Neural progenitor cell (in vitro differentiated cells): ENCODE measurements at regions not wholly inside any gene's neighbourhood (a gene's known extent, or its start where the extent isn't known, plus 50 kb on each side); places are given as distances from the start of the nearest gene placed in this dataset.

Experiments used
- DNase-seq: peaks from one replicate; pipeline ENCODE4 v3.0.0-alpha.2; 2016; ENCODE audit warnings: low spot score
- H2AFZ ChIP-seq: fragments of 200-600 bp; sonication (generic); replicated peaks from 2 replicates; pipeline ENCODE4 v1.6.1; 2016; ENCODE audit warnings: antibody characterized with exemption
- H3F3A ChIP-seq: fragments of 200-600 bp; sonication (generic); 2 replicates; pipeline ENCODE4 v1.6.1; 2016; ENCODE audit warnings: antibody characterized with exemption, low read depth
- H3K27ac ChIP-seq: fragments of 200-600 bp; sonication (generic); 2 replicates; pipeline ENCODE4 v1.5.1; 2016; ENCODE audit warnings: mild to moderate bottlenecking
- H3K27me3 ChIP-seq: fragments of 200-600 bp; sonication (generic); 2 replicates; pipeline ENCODE4 v1.6.1; 2016; ENCODE audit warnings: mild to moderate bottlenecking, moderate library complexity
- H3K36me3 ChIP-seq: fragments of 200-600 bp; sonication (generic); 2 replicates; pipeline ENCODE4 v1.5.1; 2016
- H3K4me1 ChIP-seq: fragments of 200-600 bp; sonication (generic); 2 replicates; pipeline ENCODE4 v1.6.1; 2016; ENCODE audit warnings: mixed run types
- H3K4me2 ChIP-seq: fragments of 200-600 bp; sonication (generic); 2 replicates; pipeline ENCODE4 v1.6.1; 2016
- H3K4me3 ChIP-seq: fragments of 200-600 bp; sonication (generic); 2 replicates; pipeline ENCODE4 v1.5.1; 2016
- H3K79me2 ChIP-seq: fragments of 200-600 bp; sonication (generic); 2 replicates; pipeline ENCODE4 v1.6.1; 2016; ENCODE audit warnings: low read depth
- H3K9ac ChIP-seq: fragments of 200-600 bp; sonication (generic); 2 replicates; pipeline ENCODE4 v1.6.1; 2016
- H3K9me3 ChIP-seq: fragments of 200-600 bp; sonication (generic); 2 replicates; pipeline ENCODE4 v1.5.1; 2016; ENCODE audit warnings: low read depth
- H4K20me1 ChIP-seq: fragments of 200-600 bp; sonication (generic); 2 replicates; pipeline ENCODE4 v1.6.1; 2016; ENCODE audit warnings: low read depth
- H3K27ac Mint-ChIP-seq: 3 replicates; pipeline ENCODE4 v1.8.0; 2021; ENCODE audit warnings: mixed read lengths
- H3K27me3 Mint-ChIP-seq: 2 replicates; pipeline ENCODE4 v1.8.0; 2022; ENCODE audit warnings: low read depth, mild to moderate bottlenecking, inconsistent platforms, moderate library complexity, mixed read lengths; ENCODE audit not compliant: insufficient read depth
- H3K36me3 Mint-ChIP-seq: 3 replicates; pipeline ENCODE4 v1.8.0; 2021; ENCODE audit warnings: mixed read lengths
- H3K4me1 Mint-ChIP-seq: 3 replicates; pipeline ENCODE4 v1.8.0; 2021; ENCODE audit warnings: mixed read lengths
- H3K4me3 Mint-ChIP-seq: 3 replicates; pipeline ENCODE4 v1.8.0; 2021; ENCODE audit warnings: mild to moderate bottlenecking, moderate library complexity, mixed read lengths
- H3K9me3 Mint-ChIP-seq: 3 replicates; pipeline ENCODE4 v1.8.0; 2020; ENCODE audit warnings: mixed read lengths
- EZH2 ChIP-seq: fragments of 200-600 bp; sonication (generic); IDR thresholded peaks from 2 replicates; pipeline ENCODE4 v1.6.1; 2017; ENCODE audit warnings: antibody characterized with exemption, mild to moderate bottlenecking, moderate library complexity
- EZH2phosphoT487 ChIP-seq: fragments of 200-600 bp; sonication (generic); IDR thresholded peaks from 2 replicates; pipeline ENCODE4 v1.6.1; 2017; ENCODE audit warnings: antibody characterized with exemption
- TF ChIP-seq, protein P1 (sequence below): fragments of 200-600 bp; sonication (generic); IDR thresholded peaks from 2 replicates; pipeline ENCODE4 v1.5.1; 2017; ENCODE audit warnings: antibody characterized with exemption, mild to moderate bottlenecking

- no peaks in the 10 kb centered on the region for H3F3A ChIP-seq
- no peaks in the 10 kb centered on the region for H4K20me1 ChIP-seq
- Mint-ChIP-seq H3K27ac (no peak overlapping the region), H3K27me3 (peaks cover 6% of the 10 kb centered on the region), H3K4me3 (no peak overlapping the region), H3K4me1 (peaks cover 18% of the 10 kb centered on the region), H3K9me3 (no peaks in the 10 kb centered on the region), H3K36me3 (no peaks in the 10 kb centered on the region)
- no peaks in the 10 kb centered on the region for H3K27me3 ChIP-seq
- no peaks in the 10 kb centered on the region for H3K9me3 ChIP-seq
- H3K79me2 ChIP-seq: no peaks in the 10 kb centered on the region
- TF ChIP-seq, protein P1, sequence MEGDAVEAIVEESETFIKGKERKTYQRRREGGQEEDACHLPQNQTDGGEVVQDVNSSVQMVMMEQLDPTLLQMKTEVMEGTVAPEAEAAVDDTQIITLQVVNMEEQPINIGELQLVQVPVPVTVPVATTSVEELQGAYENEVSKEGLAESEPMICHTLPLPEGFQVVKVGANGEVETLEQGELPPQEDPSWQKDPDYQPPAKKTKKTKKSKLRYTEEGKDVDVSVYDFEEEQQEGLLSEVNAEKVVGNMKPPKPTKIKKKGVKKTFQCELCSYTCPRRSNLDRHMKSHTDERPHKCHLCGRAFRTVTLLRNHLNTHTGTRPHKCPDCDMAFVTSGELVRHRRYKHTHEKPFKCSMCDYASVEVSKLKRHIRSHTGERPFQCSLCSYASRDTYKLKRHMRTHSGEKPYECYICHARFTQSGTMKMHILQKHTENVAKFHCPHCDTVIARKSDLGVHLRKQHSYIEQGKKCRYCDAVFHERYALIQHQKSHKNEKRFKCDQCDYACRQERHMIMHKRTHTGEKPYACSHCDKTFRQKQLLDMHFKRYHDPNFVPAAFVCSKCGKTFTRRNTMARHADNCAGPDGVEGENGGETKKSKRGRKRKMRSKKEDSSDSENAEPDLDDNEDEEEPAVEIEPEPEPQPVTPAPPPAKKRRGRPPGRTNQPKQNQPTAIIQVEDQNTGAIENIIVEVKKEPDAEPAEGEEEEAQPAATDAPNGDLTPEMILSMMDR: no peak
- TF ChIP-seq EZH2 (no peak), EZH2phosphoT487 (no peak)
- H3K9ac ChIP-seq: no peak overlapping the region
- DNase-seq: no peak
- no peak overlapping the region for H3K27ac ChIP-seq
- H3K36me3 ChIP-seq: no peaks in the 10 kb centered on the region
- H3K4me3 ChIP-seq: no peak overlapping the region
- H2AFZ ChIP-seq: peak overlapping the region; percentile 46
- no peak overlapping the region for H3K4me2 ChIP-seq
- no peaks in the 10 kb centered on the region for H3K4me1 ChIP-seq
Measured at GRCh38 chr10:31120961-31121685, 89.5 kb upstream of the ZNF438 start.

DNA sequence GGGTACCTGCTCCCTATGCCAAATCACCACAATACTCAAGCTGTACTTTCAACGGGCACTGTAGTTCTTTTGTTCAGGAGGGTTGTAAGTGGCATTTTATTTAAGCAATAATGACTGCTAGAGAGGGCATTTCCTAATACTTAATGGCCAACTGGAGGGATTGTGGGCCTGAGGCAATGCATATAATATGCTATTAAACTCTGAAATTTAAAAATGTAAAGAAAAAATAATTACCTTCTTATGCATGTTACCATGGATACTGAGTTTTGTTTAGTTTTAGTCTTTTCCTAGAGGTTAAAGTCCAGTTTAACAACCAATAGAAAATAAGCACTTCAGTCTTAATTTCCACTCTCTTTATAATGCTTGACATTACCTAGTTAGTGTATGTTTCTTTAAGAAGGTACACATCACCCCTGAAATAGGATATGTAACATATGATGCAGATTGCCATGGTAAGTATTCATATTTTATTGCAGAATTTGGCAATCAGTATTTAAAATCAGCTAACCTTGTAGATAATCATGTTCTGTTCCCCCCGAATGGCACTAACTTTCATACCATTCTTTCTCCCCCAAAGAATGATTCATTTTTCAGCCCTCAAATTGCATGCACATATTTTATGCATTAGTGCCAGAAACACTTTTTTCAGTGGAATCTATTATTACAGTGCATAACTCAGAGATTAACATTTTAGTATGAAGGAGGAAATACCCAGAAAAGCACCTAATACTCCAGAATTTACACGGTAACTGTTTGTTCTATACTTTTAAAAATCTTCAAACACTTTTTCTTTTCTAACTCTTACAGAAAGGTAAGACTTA, 90.3 kb upstream of the ZNF438 start:
- TF ChIP-seq EZH2phosphoT487: no peak
- TF ChIP-seq, protein P1: no peak
- TF ChIP-seq EZH2: no peak
- Histone ChIP-seq H3K4me1 (no peaks in the 10 kb centered on the region), H3K79me2 (no peaks in the 10 kb centered on the region), H3K27ac (no peak overlapping the region), H3K4me3 (no peak overlapping the region), H3K27me3 (no peaks in the 10 kb centered on the region), H2AFZ (no peak overlapping the region), H4K20me1 (no peaks in the 10 kb centered on the region), H3K36me3 (no peaks in the 10 kb centered on the region), H3K9me3 (no peaks in the 10 kb centered on the region), H3F3A (no peaks in the 10 kb centered on the region), H3K9ac (no peak overlapping the region), H3K4me2 (no peak overlapping the region)
- Mint-ChIP-seq H3K4me1 (peaks cover 18% of the 10 kb centered on the region), H3K36me3 (no peaks in the 10 kb centered on the region), H3K27me3 (peaks cover 4% of the 10 kb centered on the region), H3K27ac (no peak overlapping the region), H3K4me3 (no peak overlapping the region), H3K9me3 (no peaks in the 10 kb centered on the region)
- DNase-seq: no peak

- Histone ChIP-seq H2AFZ (no peak overlapping the region), H3K27me3 (no peaks in the 10 kb centered on the region), H3K9me3 (no peaks in the 10 kb centered on the region), H3K79me2 (no peaks in the 10 kb centered on the region), H3K9ac (no peak overlapping the region), H3K27ac (no peak overlapping the region), H3F3A (no peaks in the 10 kb centered on the region), H3K4me1 (peaks cover under 1% of the 10 kb centered on the region), H3K36me3 (no peaks in the 10 kb centered on the region), H3K4me2 (no peak overlapping the region), H3K4me3 (no peak overlapping the region), H4K20me1 (no peaks in the 10 kb centered on the region)
- Mint-ChIP-seq H3K4me3 (no peak overlapping the region), H3K27ac (no peak overlapping the region), H3K9me3 (no peaks in the 10 kb centered on the region), H3K27me3 (peaks cover 7% of the 10 kb centered on the region), H3K36me3 (no peaks in the 10 kb centered on the region), H3K4me1 (peaks cover 22% of the 10 kb centered on the region)
- no peak for DNase-seq
- TF ChIP-seq EZH2 (no peak), EZH2phosphoT487 (no peak)
- TF ChIP-seq, protein P1: no peak
Measured at GRCh38 chr10:31123946-31124345, 92.3 kb upstream of the ZNF438 start.
